Adrenal gland (tissue), 9 donors: ENCODE measurements at regions not wholly inside any gene's neighbourhood (a gene's known extent, or its start where the extent isn't known, plus 50 kb on each side); places are given as distances from the start of the nearest gene placed in this dataset.

Experiments used
- DNase-seq, 7 donors: peaks; one replicate each; pipeline ENCODE4 v3.0.0-alpha.2; 2019 to 2020
- H3K27ac ChIP-seq, 5 donors: fragments of 200-600 bp; sonication (generic) in 4 of 5; 1 replicate in 3 of 5; 2 replicates in 2 of 5; pipeline versions ENCODE4 v1.5.1 to v1.8.0; 2016 to 2020; ENCODE audit warnings: mild to moderate bottlenecking in 1 of 5
- H3K27me3 ChIP-seq: fragments of 200-600 bp; 2 replicates; pipeline ENCODE4 v1.8.0; 2021
- H3K36me3 ChIP-seq, 2 donors: fragments of 200-600 bp; replicated peaks in 1 of 2; 1 replicate in 1 of 2; 2 replicates in 1 of 2; pipeline versions ENCODE4 v1.5.1 to v1.8.0; 2018 to 2022
- H3K4me1 ChIP-seq, 2 donors: fragments of 200-600 bp; replicated peaks in 1 of 2; 1 replicate in 1 of 2; 2 replicates in 1 of 2; pipeline versions ENCODE4 v1.5.1 to v1.8.0; 2018 to 2021
- H3K4me3 ChIP-seq, 4 donors: fragments of 200-600 bp; sonication (generic) in 3 of 4; one replicate each; pipeline ENCODE4 v1.5.1; 2016 to 2018
- H3K9me3 ChIP-seq, 3 donors: fragments of 200-600 bp; sonication (generic) in 1 of 3; replicated peaks in 1 of 3; 1 replicate in 2 of 3; 2 replicates in 1 of 3; pipeline versions ENCODE4 v1.5.1 to v1.8.0; 2016 to 2021
- POLR2A ChIP-seq, 2 donors: fragments of 450-650 bp; IDR thresholded peaks; one replicate each; pipeline ENCODE4 v1.6.1; 2017; ENCODE audit warnings: antibody characterized with exemption in 2 of 2, mild to moderate bottlenecking in 2 of 2, moderate library complexity in 1 of 2
- WGBS, 4 donors: extraction: QIAGEN DNeasy Blood & Tissue Kit in 2 of 4; methylation state at CpG; one replicate each; pipeline versions ENCODE4 v1.1.5 to v1.1.7; 2013 to 2017; 5-methylcytosine and 5-hydroxymethylcytosine counted together
- intact Hi-C, 2 donors: fragments of 100-400 bp; cut with DNase I; formaldehyde crosslinking; loops; one replicate each; pipeline versions ENCODE4 v1.14.1 to v1.15.0; 2022 to 2023
- TF ChIP-seq, protein P1 (sequence below), 6 experiments: fragments of 450-650 bp in 4 of 6; fragments of 200-600 bp in 2 of 6; sonication (generic) in 1 of 6; IDR thresholded peaks; 1 replicate in 5 of 6; 2 replicates in 1 of 6; pipeline versions ENCODE4 v1.5.1 to v1.8.0; 2016 to 2021; ENCODE audit warnings: antibody characterized with exemption in 6 of 6, mild to moderate bottlenecking in 2 of 6, moderate library complexity in 1 of 6
- donor health status: healthy with polysubstance abuse.
- donor health status: Bipolar disorder and iron deficiency.
- donor health status: DM: yes; HTN: yes; CAD: no.
- donor health status: DM: no; HTN: no; CAD: no.
- donor health status: DM: no; HTN: no; CAD: no.

DNA sequence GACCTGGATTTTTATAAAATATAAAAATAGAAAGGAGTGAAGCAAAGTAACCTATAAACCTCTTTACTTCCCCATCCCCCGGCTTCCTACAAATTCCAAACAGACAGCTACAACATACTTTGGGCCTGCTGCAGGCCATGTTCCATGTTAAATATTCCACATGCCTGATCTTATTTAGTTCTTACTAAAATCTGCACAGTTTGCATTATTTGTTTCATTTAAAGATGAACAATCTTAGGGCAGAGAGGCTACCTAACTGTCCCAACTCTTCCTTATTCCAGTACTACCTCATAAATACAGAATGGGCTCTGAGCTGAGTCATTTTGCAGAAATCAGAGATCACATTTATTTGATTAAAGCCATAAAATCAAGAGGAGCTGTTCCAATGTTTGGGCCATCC, 665.0 kb downstream of the PDCD6IP start:
- WGBS, 4 donors, result 90 to 95% (median 94%) methylated on average over 1 of the region's 1 CpG
- DNase-seq, result no peak
- H3K36me3 ChIP-seq, result no peaks in the 10 kb centered on the region
- intact Hi-C loops, result no loop called here
- no peaks in the 10 kb centered on the region for H3K27me3 ChIP-seq
- no peak overlapping the region for H3K27ac ChIP-seq
- H3K4me3 ChIP-seq, result no peak overlapping the region
- no peaks in the 10 kb centered on the region for H3K4me1 ChIP-seq
- peaks cover 0 to 12% (median 7%) of the 10 kb centered on the region in 3 donors for H3K9me3 ChIP-seq
- no peak for TF ChIP-seq POLR2A (IDR thresholded peaks at IDR 0.05)
- TF ChIP-seq, protein P1, sequence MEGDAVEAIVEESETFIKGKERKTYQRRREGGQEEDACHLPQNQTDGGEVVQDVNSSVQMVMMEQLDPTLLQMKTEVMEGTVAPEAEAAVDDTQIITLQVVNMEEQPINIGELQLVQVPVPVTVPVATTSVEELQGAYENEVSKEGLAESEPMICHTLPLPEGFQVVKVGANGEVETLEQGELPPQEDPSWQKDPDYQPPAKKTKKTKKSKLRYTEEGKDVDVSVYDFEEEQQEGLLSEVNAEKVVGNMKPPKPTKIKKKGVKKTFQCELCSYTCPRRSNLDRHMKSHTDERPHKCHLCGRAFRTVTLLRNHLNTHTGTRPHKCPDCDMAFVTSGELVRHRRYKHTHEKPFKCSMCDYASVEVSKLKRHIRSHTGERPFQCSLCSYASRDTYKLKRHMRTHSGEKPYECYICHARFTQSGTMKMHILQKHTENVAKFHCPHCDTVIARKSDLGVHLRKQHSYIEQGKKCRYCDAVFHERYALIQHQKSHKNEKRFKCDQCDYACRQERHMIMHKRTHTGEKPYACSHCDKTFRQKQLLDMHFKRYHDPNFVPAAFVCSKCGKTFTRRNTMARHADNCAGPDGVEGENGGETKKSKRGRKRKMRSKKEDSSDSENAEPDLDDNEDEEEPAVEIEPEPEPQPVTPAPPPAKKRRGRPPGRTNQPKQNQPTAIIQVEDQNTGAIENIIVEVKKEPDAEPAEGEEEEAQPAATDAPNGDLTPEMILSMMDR (IDR thresholded peaks at IDR 0.05), result no peak

DNA sequence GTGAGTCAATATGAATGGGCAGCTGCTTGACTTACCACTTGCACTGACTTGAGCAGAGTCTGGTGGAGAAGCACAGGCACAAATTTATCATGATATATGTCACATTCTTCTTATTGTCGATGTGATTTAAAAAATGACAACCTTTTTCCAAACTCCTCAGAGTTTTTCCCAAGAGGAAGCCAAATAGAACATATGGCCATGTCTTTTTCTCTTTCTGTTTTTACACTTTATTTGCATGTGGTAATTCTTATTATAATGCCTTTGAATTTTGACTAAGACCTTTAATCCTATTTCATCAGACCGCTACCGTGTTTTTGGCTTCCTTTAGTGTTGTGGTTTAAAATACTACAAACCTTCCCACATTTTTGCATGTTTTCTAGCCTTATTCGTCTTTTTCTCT, 666.2 kb downstream of the PDCD6IP start:
- no peak for DNase-seq
- Histone ChIP-seq H3K36me3 (no peaks in the 10 kb centered on the region), H3K9me3 (peaks cover 0 to under 1% (median 0%) of the 10 kb centered on the region in 3 donors), H3K4me3 (no peak overlapping the region), H3K4me1 (no peaks in the 10 kb centered on the region), H3K27ac (no peak overlapping the region), H3K27me3 (no peaks in the 10 kb centered on the region)
- intact Hi-C loops, result no loop called here
- TF ChIP-seq POLR2A (IDR thresholded peaks at IDR 0.05), result no peak
- TF ChIP-seq, protein P1 (IDR thresholded peaks at IDR 0.05), result no peak
- 81 to 88% (median 82%) methylated on average over 4 of the region's 4 CpGs for WGBS, 4 donors

DNA sequence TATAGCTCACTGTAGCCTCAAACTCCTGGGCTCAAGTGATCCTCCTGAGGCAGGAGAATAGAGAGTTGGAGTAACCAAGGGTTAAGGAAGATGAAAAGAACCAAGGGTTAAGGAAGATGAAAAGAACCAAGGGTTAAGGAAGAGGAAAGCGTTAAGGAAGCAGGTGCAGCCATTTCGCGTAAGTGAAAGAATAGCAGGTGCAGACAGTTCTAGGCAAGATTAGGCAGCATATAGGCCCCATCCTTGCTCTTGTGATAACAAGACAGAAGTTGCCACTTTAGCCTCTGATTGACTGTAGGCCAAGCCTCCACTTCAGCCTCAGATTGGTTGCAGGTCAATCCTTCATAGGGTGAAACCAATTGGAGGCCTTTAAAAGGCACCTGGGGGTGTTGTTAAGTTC, 677.4 kb downstream of the PDCD6IP start:
- H3K27ac ChIP-seq, result no peak overlapping the region
- H3K4me3 ChIP-seq, result no peak overlapping the region
- no peaks in the 10 kb centered on the region for H3K9me3 ChIP-seq
- H3K4me1 ChIP-seq, result no peaks in the 10 kb centered on the region
- H3K36me3 ChIP-seq, result no peaks in the 10 kb centered on the region
- DNase-seq, result no peak
- TF ChIP-seq, protein P1 (IDR thresholded peaks at IDR 0.05), result no peak
- no peak for TF ChIP-seq POLR2A (IDR thresholded peaks at IDR 0.05)
- intact Hi-C loops, result no loop called here
- H3K27me3 ChIP-seq, result no peaks in the 10 kb centered on the region
- WGBS, 4 donors, result 81 to 91% (median 84%) methylated on average over 3 of the region's 3 CpGs

DNA sequence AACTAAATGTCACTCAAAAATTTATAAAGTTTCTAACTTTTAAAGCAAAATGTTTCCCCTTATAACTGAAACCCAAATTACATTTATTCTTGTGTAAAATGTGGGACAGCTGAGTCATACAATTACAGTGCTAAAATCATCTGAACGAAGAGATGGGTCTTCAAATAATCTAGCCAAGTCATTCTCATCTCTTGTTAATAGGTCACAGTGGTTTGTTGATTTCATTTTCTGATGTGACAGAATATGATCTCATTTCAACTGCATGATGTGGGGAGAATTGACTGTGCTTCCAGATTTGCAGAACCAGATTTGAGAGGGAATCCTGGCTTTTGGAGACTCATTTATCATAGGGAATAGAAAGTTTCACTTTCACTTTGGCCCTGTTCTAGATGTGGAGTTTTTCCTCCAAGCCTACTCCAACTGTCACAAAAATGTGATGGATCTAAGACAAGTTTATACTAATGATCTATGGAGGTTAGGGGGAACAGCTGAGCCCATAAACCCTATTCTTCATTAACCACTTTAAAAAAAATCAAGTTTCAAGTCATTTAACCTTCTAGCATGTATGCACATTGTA, 685.0 kb downstream of the PDCD6IP start:
- no peaks in the 10 kb centered on the region for H3K36me3 ChIP-seq
- H3K27ac ChIP-seq, result no peak overlapping the region
- no peak for TF ChIP-seq POLR2A (IDR thresholded peaks at IDR 0.05)
- TF ChIP-seq, protein P1 (IDR thresholded peaks at IDR 0.05), result no peak
- no peak for DNase-seq
- H3K27me3 ChIP-seq, result no peaks in the 10 kb centered on the region
- H3K4me3 ChIP-seq, result no peak overlapping the region
- no peaks in the 10 kb centered on the region for H3K9me3 ChIP-seq
- intact Hi-C loops, result no loop called here
- no peaks in the 10 kb centered on the region for H3K4me1 ChIP-seq
- WGBS, 4 donors, result 37 to 59% (median 45%) methylated on average over 1 of the region's 1 CpG
